HG02588 (cell line): ENCODE measurements at regions not wholly inside any gene's neighbourhood (a gene's known extent, or its start where the extent isn't known, plus 50 kb on each side); places are given as distances from the start of the nearest gene placed in this dataset.
"Not testable (repeated sequence)": the region's sequence is repeated elsewhere in the genome, so short reads cannot be mapped to it uniquely, and the experiment has no call there.

ENCODE experiments used
- ATAC-seq: cut with Tn5 transposase; IDR thresholded peaks from one replicate; pipeline ENCODE4 v1.9.1; 2021; ENCODE audit warnings: mild to moderate bottlenecking, moderate library complexity; ENCODE audit not compliant: unreplicated experiment

DNA sequence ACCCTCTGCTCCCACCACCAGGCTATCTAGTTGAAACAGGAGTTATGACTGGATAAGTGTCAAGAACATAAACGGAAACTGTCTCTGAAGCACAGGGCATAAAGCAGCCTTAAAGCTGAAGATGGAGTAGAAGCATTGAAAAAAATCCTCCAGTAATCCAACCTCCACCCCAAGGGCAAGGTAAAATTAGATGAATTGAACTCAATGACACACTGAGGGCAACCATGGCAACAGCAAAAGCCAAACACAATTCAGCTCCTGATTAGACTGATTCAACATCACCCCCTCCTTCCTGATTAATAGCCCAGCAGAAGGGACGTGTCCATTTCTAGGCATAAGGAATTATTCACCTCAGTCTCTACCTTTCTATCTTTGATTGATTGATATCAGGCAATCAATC, 183.2 kb upstream of the MAP3K1 start:
- no peak for ATAC-seq

DNA sequence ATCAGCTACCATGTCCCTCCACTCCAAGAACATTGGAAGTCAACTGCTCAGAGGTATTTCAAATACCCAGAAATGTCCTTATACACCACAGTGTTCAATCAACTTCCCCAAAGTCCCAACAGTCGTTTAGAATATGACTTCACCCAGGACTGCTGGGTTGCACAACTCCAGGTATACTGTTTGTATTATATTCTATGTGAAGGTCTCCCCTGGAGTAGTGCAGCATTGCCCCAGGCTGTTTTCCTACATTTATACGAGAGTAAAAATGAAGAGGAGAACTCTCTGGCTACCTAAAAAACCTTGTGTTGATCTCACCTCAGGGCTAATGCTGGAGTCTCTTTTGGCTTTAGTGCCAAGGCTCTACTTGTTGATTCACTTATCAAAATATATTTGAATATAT, 183.6 kb upstream of the MAP3K1 start:
- no peak for ATAC-seq

DNA sequence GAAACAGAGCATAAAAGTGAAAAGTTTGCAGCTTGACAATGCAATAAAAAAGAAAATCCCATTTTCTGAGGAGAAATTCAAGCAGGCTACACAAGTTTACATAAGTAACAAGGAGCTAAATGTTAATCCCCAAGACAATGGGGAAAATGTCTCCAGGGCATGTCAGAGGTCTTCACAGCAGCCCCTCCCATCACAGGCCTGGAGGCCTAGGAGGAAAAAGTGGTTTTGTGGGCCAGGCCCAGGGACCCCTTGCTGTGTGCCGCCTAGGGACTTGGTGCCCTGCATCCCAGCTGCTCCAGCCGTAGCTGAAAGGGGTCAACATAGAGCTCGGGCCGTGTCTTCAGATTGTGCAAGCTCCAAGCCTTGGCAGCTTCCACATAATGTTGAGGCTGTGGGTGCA, 186.7 kb upstream of the MAP3K1 start:
- ATAC-seq, result not testable (repeated sequence)

DNA sequence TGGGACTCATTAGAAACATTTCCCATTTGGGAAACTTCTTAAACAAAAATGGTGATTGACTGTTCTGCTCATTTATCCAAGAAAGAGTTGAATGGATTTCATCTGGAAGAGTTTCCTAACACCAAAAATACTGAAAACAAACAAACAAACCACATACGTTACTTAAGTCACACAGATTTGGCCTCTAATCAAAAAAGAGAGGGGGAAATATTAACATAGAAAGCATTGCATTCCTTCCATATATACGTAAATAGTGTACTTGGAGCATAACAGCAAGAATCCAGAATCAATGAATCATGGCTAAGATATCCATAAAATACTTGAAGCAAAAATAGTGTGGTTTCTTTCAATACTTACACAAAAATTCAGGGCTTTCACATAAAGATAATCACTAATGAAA, 189.8 kb upstream of the MAP3K1 start:
- ATAC-seq, result no peak

DNA sequence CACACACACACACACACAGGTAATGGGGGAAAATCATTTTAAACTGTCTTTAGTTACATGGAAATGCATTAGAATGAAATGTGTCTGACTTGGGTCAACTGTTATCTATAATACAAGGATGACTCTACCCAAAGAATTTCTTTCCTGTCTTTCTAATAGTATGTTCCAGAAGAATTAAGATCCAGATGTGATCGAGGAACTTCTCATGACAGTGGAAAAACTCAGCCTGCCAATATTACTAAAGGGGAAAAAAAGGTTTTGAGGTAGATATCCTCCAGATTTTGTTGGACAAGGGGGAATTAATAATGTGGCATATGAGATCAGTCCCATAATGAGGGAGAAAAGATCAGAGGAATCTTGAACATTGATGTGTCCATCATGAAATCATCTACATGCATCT, 190.6 kb upstream of the MAP3K1 start:
- ATAC-seq, result no peak

DNA sequence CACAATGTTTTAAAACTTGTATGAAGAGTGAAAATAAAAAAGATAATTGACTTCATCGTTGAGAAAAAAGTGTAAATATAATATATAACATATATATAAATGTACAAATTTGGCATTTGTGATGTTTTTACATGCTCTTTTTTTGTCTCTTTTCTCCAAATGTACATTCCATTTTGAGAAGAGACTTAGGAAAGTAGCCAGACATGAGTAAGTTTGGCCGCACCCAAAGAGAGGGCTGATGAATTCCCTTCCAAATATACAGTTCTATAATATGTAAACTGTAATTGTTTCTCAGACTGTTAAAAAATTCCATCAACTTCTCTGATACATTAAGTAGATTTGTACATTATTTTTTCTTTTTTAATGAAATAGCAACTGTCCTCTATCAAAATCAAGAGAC, 193.2 kb upstream of the MAP3K1 start:
- ATAC-seq, result no peak

DNA sequence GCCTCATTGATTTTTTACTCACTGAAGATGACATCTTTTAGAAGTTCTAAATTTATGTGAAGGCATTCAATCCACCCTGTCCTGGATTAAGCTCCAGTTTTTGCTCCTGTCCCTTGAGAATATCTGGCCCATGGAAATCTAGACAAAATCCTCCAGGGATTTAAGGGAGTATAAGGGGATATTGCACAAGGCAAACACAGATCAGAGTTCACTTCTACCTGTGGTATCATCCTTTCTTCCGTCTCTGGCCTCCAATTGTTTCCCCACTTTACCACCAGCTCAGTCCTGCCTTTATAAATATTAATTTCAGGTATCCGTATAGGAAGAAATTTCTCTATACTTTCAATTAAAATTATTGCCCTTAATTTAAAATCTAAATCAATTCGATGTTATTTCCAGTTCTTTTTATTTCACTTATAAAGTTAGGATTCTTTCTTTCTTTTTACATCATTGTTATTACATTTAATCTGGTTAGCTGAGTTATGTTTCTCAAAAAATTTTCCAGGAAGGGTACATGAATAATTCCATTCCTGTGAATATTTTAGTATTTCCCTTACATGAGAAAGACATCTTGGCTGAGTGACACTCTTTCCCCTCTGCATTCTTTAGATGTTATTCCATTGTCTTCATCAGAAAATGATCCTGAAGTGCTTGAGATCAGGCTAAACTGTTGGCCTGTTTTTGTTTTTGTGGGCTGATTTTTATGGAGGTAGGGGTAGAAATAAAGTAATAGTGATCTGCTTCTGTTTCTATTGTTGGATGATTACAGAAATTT, 194.3 kb upstream of the MAP3K1 start:
- no peak for ATAC-seq

DNA sequence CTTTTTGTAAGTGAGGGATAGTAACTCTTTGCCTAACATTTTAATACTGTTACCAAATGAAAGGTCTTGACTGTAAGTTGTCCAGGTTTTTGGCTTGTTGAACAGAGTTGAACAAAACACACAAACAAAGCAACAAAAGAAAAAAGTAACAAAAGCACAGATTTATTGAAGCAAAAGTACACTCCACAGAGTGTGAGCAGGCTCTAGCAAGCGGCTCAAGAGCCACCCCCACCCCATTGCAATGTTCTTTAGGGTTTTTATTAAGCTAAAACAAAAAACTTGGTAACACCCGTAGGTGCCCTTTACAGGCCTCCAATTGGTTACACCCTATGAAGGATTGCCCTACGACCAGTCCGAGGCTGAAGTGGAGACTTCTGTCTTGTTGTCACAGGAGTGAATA, 197.4 kb upstream of the MAP3K1 start:
- ATAC-seq, result no peak

DNA sequence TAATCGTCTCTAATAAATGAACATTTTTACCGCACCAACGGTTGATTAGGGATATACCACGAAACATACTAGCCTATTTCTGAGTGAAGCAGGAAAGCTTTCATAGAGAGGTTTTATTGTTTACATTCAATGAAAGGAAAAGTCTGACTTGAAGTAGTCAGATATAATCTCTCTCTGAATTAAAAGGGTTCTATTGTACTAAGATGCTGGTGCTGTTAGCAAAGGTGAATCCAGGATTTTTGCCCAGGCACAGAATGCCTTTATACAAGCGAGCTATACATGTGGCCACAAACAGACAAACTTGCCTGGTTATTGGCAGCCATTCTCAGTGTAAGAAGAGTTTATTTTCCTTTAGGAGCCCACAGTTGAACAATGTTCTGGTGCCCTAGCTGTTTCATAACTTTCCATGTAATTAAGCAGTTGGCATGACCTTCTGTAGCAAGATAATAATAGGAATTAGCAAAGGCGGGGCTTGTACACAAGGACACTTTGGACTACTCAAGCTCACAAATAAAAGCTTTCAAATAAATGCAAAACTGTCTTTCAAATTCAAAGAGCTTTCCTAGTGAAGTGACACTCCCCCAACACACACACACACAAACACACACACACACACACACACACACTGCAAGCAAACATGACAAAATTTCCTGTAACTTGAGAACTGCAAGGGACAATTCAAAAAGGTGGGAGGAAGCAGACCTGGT, 198.7 kb upstream of the MAP3K1 start:
- ATAC-seq, result no peak

DNA sequence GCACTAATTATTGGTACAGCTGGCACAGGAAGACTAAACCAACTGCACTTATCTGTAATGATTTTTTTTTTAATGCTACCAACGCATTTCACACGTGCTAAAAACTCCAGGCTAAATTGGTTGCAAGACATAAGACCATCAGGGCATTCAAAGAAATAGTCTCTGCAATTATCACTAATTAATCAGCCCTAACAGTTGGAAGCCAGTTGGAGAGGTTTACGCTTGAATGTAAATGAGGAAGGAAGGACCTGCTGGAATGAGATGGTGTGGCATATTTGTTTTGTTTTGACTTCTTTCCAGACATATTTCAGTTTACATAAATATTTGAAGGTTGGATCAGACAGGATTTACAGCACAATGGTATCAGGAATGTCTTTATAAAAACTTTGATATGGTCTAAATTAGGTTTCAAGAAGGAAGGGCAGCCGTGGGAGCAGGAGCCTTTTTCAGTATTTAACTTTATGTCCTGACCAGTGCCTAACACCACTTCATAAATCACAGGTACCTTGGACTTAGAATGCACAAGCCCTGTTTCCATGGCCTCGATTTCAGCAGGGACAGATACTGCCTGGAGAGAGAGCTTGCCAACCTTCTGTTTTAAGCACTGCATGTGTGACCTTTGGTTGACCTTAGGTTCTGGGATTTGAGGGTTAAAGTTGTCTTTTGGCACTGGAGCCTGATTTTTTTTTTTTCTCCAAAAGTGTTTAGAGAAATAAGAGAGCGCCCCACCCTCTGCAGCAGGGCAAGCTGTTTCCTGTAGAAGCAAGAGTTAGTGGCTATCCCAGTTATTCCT, 199.8 kb upstream of the MAP3K1 start:
- no peak for ATAC-seq

DNA sequence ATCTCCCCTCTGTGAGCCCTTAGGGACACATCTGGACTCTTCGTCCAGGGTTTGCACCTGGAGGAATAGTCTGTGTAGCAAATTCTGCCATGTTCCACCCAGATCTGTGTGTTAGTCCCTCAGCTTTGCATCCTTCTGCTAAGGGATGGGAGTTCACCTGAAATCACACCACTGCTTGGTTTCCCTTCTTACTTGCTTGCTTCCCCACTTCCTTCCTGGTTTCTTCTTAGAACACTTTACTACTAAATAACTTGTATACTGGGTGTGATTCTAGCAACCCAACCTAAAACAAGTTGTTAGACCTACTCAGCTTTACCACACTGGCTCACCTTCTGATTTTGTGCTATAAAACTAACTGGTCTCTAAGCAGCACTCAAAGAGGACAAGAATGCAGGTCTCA, 202.6 kb upstream of the MAP3K1 start:
- no peak for ATAC-seq

DNA sequence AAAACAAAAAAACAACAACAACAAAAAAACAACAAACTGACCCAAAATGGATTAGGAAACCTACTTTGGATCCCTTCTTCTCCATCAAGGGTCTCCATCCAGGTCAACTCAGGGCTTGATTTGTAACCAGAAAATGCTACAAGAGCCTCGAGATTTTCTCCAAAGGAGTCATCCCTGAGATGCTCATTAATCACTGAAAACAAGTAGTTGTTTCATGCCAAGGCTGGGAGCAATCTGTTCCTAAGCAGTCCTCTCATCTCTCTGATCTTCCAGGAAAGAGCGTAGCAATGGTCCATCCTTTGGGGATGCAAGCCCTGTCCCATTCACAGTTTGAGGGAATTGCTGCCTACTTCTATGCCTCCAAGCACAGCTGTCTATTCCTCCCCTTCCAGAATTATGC, 203.0 kb upstream of the MAP3K1 start:
- ATAC-seq, result no peak

DNA sequence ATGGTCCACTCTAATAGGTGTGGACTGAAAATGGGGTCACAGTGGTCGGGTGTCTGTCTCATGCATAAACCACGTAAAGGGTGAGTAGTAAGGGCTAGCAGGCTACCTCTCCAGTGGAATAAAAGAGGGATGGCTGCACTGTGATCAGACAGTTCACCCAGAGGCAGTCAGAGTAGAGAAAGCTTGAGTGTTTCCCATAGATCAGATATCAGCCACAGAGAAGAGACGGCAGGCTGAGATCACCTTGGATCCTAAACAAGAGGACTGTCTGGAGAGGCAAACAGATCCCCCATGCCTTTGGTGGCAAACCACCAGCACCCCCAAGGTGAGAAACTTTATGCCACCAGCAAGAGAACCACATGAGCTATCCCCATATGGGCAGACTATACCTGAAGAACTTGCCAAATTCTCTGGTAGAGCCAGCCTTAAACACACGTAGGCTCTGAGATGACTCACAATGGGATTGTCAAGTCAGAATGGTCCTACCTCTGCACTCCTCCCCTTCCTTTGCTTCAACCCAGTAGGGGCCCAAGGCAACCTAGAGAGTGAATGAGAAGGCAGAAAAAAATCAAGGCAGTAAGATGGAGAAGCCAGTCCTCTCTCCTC, 205.2 kb upstream of the MAP3K1 start:
- ATAC-seq, result no peak

DNA sequence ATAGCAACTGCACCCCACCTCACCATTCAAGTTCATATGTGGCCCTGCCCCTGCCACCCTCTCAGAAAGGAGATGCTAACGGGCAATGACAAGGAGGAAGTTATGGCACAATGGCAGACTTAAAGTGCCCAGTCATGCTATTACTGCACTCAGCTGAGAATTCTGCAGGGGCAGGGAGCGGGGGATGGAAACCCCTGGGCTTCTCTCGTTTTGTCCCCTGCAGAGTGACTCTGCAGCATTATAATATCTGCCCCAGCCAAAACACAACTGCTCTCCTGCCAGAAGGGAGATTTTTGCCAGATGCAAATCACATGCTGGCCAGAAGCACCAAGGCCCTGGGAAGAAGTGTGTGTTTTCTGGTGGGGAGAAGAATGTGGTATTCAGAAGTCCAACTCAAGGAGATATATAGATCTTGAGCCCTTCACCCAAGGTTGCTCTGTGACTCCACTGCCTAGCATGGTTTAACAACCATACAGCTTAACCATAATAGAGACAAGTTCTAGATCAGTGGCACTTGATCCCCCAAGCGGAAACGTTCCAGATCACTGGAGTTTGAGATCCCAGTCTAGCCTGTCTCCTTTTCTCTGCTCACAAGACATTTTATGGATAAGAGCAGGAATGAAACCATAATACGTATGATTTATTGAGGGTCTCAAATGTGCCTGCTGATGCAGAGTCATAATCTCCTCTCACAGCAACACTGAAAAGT, 207.0 kb upstream of the MAP3K1 start:
- ATAC-seq, result no peak

DNA sequence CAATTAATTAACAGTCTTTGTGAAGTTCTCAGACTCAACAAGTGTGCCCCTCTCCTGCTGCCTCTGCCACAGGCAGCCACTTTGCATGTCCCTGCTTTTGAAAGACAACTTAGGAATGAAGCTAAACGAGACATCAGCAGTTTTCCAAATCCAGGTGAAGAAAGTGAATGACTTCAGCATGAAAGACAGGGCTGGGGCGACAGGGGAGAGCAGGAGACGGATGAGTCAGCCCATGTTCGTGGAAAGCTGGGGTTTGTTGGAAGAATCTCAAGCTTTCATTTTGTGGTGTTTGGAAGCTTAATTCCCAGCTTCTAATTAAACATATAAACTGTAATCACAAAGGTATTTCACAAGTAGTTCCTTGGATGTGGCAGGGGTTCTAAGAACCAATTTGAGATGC, 207.8 kb upstream of the MAP3K1 start:
- no peak for ATAC-seq

DNA sequence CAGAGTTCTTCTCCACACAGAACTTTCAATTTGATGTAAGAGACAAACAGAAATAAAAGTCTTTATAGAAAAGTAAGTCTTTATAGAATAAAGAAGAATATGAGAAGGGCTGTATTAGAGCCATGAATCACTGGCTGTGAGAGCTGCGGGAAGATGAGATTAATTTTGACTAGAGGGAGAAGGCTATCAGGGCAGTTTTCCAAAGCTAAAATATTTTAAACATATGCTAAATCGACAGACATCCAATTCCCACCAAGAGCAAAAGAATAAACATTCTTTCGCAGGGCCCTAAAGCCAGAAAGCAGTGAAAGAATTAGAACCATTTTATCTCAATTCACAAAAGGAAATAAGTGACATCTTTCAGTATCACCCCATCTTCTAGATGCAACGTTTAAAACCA, 208.3 kb upstream of the MAP3K1 start:
- ATAC-seq, result no peak

DNA sequence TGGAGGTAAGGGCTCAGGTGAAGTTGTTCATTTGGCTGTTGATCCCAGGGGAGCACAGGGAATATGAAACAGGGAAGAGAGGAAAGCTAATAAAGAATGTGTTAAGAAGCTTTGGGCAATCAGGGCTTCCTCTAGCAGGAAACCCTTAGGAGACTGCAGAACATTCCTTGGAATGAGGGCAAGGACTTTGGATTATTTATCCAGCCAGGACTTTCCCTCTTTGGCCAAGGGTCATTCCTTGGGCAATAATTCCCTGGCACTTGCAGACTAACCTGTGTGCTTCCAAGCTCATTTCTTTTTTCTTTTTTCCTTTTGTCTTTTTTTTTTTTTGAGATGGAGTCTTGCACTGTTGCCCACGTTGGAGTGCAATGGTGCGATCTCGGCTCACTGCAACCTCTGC, 209.2 kb upstream of the MAP3K1 start:
- no peak for ATAC-seq

DNA sequence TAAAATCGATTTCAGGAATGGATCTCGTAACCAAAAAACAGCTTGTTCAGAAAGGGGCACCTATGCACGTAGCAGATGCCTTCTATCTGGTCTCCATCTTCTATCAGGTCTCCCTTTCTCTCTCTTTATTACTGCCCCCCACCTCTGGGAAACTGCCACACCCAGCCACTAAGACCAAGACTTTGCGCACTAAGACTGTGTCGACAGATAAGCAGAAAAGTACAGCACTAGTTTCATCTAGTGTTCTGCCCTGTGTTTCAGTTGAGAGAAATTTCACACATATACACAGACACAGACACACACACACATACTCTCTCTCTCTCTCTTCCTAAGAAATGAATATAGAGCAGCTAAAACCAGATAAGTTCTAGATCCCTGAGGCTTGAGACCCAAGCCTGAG, 210.1 kb upstream of the MAP3K1 start:
- ATAC-seq, result no peak

DNA sequence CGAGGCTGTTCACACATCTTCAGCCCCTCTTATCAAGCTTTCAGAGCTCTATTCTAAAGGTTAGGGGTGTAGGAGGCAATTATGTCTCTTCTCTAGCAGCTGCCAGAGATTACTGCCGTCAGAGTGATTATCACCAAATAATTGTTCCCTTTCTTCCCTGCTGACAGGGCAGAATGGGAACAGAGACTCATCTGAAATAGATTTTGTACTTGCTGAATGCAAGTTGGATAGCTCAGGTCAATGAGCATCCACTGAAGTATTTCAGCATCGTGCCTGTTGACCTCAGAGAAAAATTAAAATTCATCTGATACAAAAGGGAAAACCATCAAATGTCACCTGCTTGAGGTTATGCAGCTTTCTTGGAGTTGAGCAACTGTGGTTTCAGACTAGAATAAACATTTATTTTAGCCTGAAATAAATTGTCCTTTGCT, 213.7 kb upstream of the MAP3K1 start:
- ATAC-seq, result no peak

DNA sequence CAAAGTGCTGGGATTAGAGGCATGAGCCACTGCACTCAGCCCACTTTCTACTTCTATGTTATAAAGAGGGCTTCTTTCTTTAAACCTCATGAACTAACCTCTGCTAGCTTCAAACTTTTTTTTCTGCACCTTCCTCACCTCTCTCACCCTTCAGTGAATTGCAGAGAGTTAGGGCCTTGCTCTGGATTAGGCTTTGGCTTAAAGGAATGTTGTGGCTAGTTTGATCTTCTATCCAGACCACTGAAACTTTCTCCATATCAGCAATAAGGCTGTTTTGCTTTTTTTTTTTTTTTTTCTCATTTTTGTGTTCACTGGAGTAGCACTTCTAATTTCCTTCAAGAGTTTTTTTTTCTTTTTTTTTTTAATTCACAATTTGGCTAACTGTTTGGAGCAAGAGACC, 216.4 kb upstream of the MAP3K1 start:
- no peak for ATAC-seq

DNA sequence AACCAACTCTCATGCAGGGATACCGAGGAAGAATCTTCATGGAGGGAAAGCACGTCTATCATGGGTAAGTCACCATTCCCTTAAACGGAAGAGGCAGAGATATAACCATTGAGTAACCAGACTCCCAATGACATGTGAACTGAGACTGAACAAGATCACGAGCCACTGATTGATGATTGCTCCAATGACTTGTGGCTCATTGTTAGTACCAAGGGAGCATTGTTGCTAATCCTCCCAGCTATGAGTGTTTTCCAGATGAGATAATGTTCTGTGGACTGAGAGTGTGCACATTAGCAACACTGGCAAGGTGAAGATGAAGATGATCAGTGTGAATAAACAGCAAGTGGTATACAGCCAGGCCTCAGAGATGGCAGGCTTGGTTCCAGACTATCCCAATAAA, 219.2 kb upstream of the MAP3K1 start:
- ATAC-seq, result no peak
